ENCODE measurements at regions not wholly inside any gene's neighbourhood (a gene's known extent, or its start where the extent isn't known, plus 50 kb on each side); places are given as distances from the start of the nearest gene placed in this dataset.

GRCh38 chr13:99822820-99823219, 148.7 kb downstream of the ZIC5 start:
- DNase-seq (ENCODE audit: low spot score) = no peak

GRCh38 chr13:99821741-99822140, 149.8 kb downstream of the ZIC5 start:
- DNase-seq (ENCODE audit: low spot score) = no peak

GRCh38 chr13:99819967-99820366, 151.6 kb downstream of the ZIC5 start:
- no peak for DNase-seq (ENCODE audit: low spot score)

- DNase-seq (ENCODE audit: low spot score) = no peak
Measured at GRCh38 chr13:99816321-99816720, 155.2 kb downstream of the ZIC5 start.

- DNase-seq (ENCODE audit: low spot score) = no peak
Measured at GRCh38 chr13:99813336-99814095, 158.1 kb downstream of the ZIC5 start.

GRCh38 chr13:99812625-99813024, 158.9 kb downstream of the ZIC5 start:
- no peak for DNase-seq (ENCODE audit: low spot score)

- no peak for DNase-seq (ENCODE audit: low spot score)
Measured at GRCh38 chr13:99811067-99811700, 160.4 kb downstream of the ZIC5 start.

DNA sequence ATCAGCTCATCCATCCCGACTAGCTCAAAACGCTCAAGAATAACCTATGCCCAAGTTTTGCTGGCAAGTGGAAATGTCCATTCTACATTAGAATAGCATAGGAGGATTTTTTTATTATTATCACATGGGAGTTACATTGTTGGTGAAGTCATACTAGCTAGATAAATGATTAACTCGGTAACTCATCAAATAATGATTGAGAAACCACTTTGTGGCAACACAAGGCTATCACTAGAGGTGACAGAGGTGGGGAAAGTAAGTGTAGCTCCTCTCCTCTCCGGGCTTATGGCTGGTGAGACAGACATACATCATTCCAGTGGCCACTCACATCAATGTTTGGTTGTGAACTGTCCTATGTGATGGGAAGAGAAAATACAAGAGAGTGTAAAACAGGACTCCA, 161.6 kb downstream of the ZIC5 start:
- DNase-seq (ENCODE audit: low spot score) = no peak

DNA sequence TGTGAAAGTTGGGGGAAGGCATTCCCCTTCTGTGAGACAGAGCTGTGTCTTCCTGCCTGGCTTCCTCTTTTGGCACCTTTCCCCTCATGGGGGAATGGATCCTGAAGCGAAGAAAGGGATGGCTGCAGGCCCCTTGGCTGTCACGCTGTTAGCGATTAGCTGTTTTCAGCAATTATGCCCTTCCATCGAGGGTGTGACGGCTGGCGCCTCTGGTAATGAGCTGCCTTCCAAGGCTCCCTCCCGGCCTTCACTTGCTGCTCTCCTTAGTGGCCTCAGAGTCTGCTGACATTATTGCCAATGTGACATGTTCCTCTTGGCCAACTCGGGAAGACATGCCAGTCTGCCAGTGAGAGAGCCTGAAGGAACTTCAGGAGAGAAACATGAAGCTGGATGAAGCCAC, 162.1 kb downstream of the ZIC5 start:
- no peak for DNase-seq (ENCODE audit: low spot score)

DNA sequence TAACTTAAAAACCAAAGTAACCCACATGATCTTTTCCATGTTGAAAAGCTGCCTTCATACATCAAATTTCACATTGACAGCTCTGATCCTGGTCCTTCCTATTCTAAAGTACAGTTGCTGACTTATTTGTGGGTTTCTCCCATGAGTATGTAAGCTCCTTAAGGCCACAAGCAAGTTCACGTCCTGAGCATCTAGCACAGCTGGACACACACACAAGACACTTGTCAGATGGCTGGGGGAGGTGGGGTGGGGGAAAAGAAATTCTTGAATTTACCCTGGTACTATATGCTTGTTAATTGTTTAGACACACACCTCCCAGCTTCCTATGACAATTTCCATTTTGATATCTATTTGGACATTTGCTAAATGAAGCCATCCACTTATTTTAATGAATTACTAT, 162.8 kb downstream of the ZIC5 start:
- no peak for DNase-seq (ENCODE audit: low spot score)

DNA sequence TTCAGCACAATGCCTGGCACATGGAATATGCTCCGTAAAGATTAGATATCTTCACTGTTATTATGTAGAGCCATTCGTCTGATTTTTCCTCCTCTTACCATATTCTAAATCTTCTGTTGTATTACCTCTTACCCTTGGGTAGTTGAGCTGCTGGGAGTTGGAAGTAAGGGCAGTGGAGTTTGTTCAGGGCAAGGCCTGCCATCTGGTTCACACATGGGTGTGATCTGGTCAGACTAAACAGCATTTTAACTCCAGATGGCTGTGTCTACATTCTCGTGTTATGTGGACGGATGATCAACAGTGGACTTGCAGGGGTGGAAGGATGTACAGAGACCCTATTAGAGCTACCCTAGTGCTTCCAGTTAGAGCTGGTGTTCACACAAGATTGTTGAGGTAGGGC, 164.9 kb downstream of the ZIC5 start:
- DNase-seq (ENCODE audit: low spot score) = no peak

DNA sequence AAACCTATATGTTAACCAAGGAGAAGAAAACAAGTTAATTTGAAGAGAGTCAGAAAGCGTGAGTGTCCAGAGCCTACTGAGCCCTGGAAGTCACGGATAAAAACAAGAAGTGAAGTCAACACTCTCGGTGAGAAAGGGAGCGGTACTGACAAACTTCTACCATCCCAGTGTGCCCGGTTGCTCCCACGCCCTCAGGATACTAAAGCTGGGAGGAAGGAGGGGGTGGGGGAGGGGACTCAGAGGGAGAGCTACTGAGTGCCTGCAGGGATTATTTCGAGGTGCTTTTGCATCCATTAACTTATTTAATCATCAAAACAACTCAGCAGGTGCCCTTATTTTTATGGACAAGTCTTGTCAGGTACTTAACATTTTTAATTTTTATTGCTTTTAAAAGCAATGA, 166.2 kb downstream of the ZIC5 start:
- no peak for DNase-seq (ENCODE audit: low spot score)

GRCh38 chr13:99803141-99803540, 168.4 kb downstream of the ZIC5 start:
- DNase-seq (ENCODE audit: low spot score) = no peak

DNA sequence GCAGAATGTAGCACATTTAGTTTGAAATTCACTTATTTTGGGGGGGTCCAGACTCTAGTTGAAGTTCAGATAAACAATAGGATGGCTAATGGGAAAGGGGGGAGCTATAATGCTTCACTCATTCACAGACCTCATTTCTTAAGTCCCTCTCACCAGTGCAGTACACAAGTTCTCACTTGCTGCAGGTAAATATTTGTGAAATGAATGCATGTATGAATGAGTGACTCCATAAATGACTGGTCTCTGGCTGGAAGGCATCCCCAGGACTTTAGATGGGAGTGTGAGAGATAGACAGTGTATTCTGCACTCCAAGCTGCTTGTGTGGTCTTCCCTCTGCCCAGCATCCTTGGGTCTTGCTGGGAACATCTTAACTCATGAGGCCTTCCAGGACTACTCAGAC, 169.2 kb downstream of the ZIC5 start:
- no peak for DNase-seq (ENCODE audit: low spot score)

DNA sequence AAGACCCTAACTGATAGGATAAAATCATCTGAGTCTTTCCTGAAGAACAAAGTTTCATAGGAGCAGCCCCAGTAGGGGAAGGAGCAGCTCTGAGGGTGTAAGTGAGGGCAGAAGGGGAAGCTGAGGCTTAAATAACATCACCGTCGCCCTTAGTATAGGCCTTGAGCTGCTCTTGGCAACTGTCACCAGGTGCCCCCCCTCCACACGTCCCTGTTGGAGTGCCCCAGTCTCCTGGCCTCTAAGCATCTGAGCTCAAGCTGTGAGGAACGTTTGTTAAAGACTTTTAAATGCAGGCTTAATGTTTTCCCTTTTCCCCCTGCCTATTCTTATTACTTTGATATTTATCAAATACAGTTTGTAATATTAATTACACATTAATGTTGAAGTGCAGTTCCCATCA, 170.6 kb downstream of the ZIC5 start:
- no peak for DNase-seq (ENCODE audit: low spot score)

DNA sequence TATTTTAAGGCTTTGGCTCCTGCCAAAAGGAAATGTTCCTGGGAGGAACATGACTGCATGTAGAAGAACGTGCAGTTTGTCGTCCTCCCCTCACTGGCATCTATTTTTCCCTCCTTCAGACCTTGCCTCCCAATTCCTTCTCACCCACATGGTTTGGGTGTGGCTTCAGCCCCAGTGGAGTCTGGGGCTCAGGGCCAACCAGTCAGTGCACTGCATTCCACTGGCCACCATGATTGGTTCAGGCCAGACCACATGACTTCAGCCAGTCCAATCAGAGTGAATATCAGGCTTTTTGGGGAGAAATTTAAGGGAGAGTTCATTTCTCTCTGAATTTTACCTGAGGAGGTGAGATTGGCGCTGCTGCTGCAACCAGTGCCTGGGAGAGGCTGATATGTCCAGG, 171.6 kb downstream of the ZIC5 start:
- no peak for DNase-seq (ENCODE audit: low spot score)

- no peak for DNase-seq (ENCODE audit: low spot score)
Measured at GRCh38 chr13:99798756-99799155, 172.8 kb downstream of the ZIC5 start.

DNA sequence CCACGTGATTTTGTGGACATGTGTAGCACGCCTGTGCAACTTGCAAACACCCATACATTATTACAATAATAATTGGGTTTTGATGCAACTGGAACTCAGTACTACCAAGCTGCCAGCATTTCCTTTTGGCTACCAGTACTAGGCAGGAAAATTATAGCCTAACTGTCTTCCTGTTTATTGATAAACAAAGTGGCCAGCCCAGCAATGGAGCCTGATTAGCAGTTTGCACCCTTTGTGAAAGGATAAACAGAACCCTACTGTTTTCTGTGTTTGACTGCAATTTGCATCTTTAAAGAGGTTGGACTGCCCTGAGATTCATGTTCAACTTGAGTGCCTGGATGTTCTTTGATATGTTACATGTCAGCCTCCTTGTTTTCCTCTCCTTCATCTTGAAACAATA, 173.9 kb downstream of the ZIC5 start:
- DNase-seq (ENCODE audit: low spot score) = no peak

- no peak for DNase-seq (ENCODE audit: low spot score)
Measured at GRCh38 chr13:99796175-99796819, 175.3 kb downstream of the ZIC5 start.

GRCh38 chr13:99792079-99792921, 179.3 kb downstream of the ZIC5 start:
- DNase-seq (ENCODE audit: low spot score) = no peak

GRCh38 chr13:99782669-99783068, 188.9 kb downstream of the ZIC5 start:
- no peak for DNase-seq (ENCODE audit: low spot score)

DNA sequence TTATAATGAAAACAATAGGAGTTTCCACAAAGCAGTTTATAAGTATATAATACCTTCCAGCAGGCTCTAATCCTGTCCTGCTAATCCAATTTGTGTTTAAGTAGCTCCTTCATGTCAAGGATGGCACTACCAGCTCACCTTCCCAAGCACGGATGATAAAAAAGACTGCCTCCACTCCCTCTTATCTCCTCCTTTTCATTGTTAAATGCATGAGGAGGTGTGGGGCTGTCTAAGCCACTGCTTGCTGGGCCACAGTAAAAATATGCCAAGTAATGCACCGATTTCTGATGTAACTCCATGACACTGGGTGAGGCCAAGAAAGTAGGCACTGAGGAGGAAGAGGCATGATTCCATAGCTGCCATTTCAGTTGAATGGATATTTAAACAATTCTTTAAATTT, 193.1 kb downstream of the ZIC5 start:
- DNase-seq (ENCODE audit: low spot score) = no peak

DNA sequence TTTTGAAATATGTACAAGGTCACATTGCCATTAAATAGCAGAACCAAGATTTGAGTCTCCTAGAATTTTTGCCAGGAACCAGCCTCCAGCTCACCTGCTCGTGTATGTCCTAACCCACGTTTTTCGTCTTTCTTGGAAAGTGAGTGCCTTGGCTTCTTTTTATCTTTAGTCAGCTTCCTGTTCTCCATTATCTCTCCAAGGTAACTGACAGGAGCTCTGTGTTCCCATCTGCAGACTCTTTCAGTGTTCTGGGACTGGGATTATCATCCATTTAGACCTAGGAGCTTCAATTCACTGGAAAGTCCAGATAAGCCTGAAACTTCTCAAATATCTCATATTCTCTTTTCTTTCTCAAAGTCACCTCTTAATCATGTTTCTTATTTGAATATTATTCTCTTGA, 193.7 kb downstream of the ZIC5 start:
- no peak for DNase-seq (ENCODE audit: low spot score)

Measured in left forelimb (tissue), 1 donor.